Transverse colon (tissue), 4 donors: ENCODE measurements at regions not wholly inside any gene's neighbourhood (a gene's known extent, or its start where the extent isn't known, plus 50 kb on each side); places are given as distances from the start of the nearest gene placed in this dataset.

ENCODE experiments used
- DNase-seq: peaks from one replicate; pipeline ENCODE4 v3.0.0-alpha.2; 2019
- H3K27ac ChIP-seq, 4 donors: fragments of 200-600 bp; sonication (generic); 2 replicates each; pipeline ENCODE4 v1.5.1; 2016 to 2018; ENCODE audit warnings: inconsistent platforms in 4 of 4
- H3K27me3 ChIP-seq: fragments of 200-600 bp; sonication (generic); 2 replicates; pipeline ENCODE4 v1.5.1; 2017; ENCODE audit warnings: inconsistent platforms
- H3K36me3 ChIP-seq, 4 donors: fragments of 200-600 bp; sonication (generic); 2 replicates each; pipeline ENCODE4 v1.5.1; 2017 to 2019; ENCODE audit warnings: inconsistent platforms in 4 of 4
- H3K4me1 ChIP-seq, 4 donors: fragments of 200-600 bp; sonication (generic); 2 replicates each; pipeline ENCODE4 v1.5.1; 2017 to 2020; ENCODE audit warnings: inconsistent platforms in 4 of 4
- H3K4me3 ChIP-seq, 4 donors: fragments of 200-600 bp; sonication (generic); 1 replicate in 1 of 4; 2 replicates in 3 of 4; pipeline versions ENCODE4 v1.5.1 to v1.6.1; 2017 to 2019; ENCODE audit warnings: inconsistent platforms in 4 of 4
- H3K9me3 ChIP-seq, 2 donors: fragments of 200-600 bp; sonication (generic); 2 replicates each; pipeline ENCODE4 v1.5.1; 2017 to 2019; ENCODE audit warnings: inconsistent platforms in 2 of 2
- CTCF ChIP-seq, 5 experiments: fragments of 200-600 bp in 3 of 5; fragments of 450-650 bp in 2 of 5; sonication (generic) in 3 of 5; IDR thresholded peaks; 1 replicate in 2 of 5; 2 replicates in 3 of 5; pipeline ENCODE4 v1.5.1; 2016 to 2017; ENCODE audit warnings: antibody characterized with exemption in 5 of 5, inconsistent platforms in 3 of 5, mild to moderate bottlenecking in 2 of 5, moderate library complexity in 1 of 5
- EP300 ChIP-seq: sonication (generic); formaldehyde crosslinking; IDR thresholded peaks from one replicate; pipeline ENCODE4 v1.6.1; 2017; ENCODE audit warnings: antibody characterized with exemption, low read depth
- POLR2A ChIP-seq: fragments of 450-650 bp; IDR thresholded peaks from one replicate; pipeline ENCODE4 v1.6.1; 2016; ENCODE audit warnings: antibody characterized with exemption, mild to moderate bottlenecking, moderate library complexity
- POLR2AphosphoS5 ChIP-seq, 3 donors: sonication (generic); formaldehyde crosslinking; IDR thresholded peaks; one replicate each; pipeline ENCODE4 v1.6.1; 2016; ENCODE audit warnings: antibody characterized with exemption in 3 of 3
- WGBS, 2 donors: methylation state at CpG; one replicate each; pipeline ENCODE4 v1.1.5; 2018; ENCODE audit warnings: low coverage in 1 of 2; 5-methylcytosine and 5-hydroxymethylcytosine counted together
- in situ Hi-C, 4 donors: fragments of 200-750 bp; cut with MboI; loops; one replicate each; pipeline versions ENCODE4 v1.15.0 to v1.15.1; 2017; ENCODE audit warnings: low sequenced_read_pairs in 3 of 4, low pct_ligation_motif_present in 1 of 4, low pct_unique_long_range_greater_than_20kb in 1 of 4
- intact Hi-C: fragments of 100-400 bp; cut with DNase I; formaldehyde crosslinking; loops from one replicate; pipeline ENCODE4 v1.15.1; 2023; ENCODE audit warnings: low total_unique reads

GRCh38 chr12:43109631-43110345 is 442.2 kb downstream of the ADAMTS20 start:
- Histone ChIP-seq H3K4me1 (no peaks in the 10 kb centered on the region), H3K27me3 (no peaks in the 10 kb centered on the region), H3K27ac (no peak overlapping the region), H3K9me3 (no peaks in the 10 kb centered on the region), H3K4me3 (no peak overlapping the region), H3K36me3 (no peaks in the 10 kb centered on the region)
- WGBS, 2 donors, result 62 to 82% methylated on average over 2 of the region's 2 CpGs
- no peak for DNase-seq
- intact Hi-C loops (loop anchor here (1.0 kb wide), 1 partner anchor 12 kb away; no protein-coding TSS in a partner anchor), in situ Hi-C loops (no loop called here)
- no peak for TF ChIP-seq EP300
- TF ChIP-seq POLR2AphosphoS5 (IDR thresholded peaks at IDR 0.05), result no peak
- TF ChIP-seq POLR2A, result no peak
- TF ChIP-seq CTCF (IDR thresholded peaks at IDR 0.05), result no peak

- Histone ChIP-seq H3K27me3 (no peaks in the 10 kb centered on the region), H3K9me3 (no peaks in the 10 kb centered on the region), H3K4me3 (no peak overlapping the region), H3K36me3 (no peaks in the 10 kb centered on the region), H3K4me1 (no peaks in the 10 kb centered on the region), H3K27ac (no peak overlapping the region)
- 58 to 72% methylated on average over 3 of the region's 3 CpGs for WGBS, 2 donors
- intact Hi-C loops, result loop anchor here (1.0 kb wide), 1 partner anchor 13 kb away; no protein-coding TSS in a partner anchor
- no peak for TF ChIP-seq CTCF (IDR thresholded peaks at IDR 0.05)
- TF ChIP-seq POLR2A, result no peak
- no peak for TF ChIP-seq POLR2AphosphoS5 (IDR thresholded peaks at IDR 0.05)
- TF ChIP-seq EP300, result no peak
- no peak for DNase-seq
- in situ Hi-C loops, result no loop called here
Observed at GRCh38 chr12:43108656-43109055, 443.3 kb downstream of the ADAMTS20 start.

- intact Hi-C loops (no loop called here), in situ Hi-C loops (no loop called here)
- Histone ChIP-seq H3K36me3 (no peaks in the 10 kb centered on the region), H3K9me3 (no peaks in the 10 kb centered on the region), H3K4me3 (no peak overlapping the region), H3K27me3 (no peaks in the 10 kb centered on the region), H3K27ac (no peak overlapping the region), H3K4me1 (no peaks in the 10 kb centered on the region)
- DNase-seq, result no peak
- WGBS, 2 donors, result 64 to 69% methylated on average over 2 of the region's 2 CpGs
- TF ChIP-seq CTCF (IDR thresholded peaks at IDR 0.05), result no peak
- TF ChIP-seq POLR2AphosphoS5 (IDR thresholded peaks at IDR 0.05), result no peak
- TF ChIP-seq EP300, result no peak
- TF ChIP-seq POLR2A, result no peak
Observed at GRCh38 chr12:43107026-43107775, 444.8 kb downstream of the ADAMTS20 start.

GRCh38 chr12:43106355-43106754 is 445.6 kb downstream of the ADAMTS20 start:
- in situ Hi-C loops (no loop called here), intact Hi-C loops (no loop called here)
- no peak for DNase-seq
- Histone ChIP-seq H3K4me3 (no peak overlapping the region), H3K27me3 (no peaks in the 10 kb centered on the region), H3K36me3 (no peaks in the 10 kb centered on the region), H3K4me1 (no peaks in the 10 kb centered on the region), H3K9me3 (no peaks in the 10 kb centered on the region), H3K27ac (no peak overlapping the region)
- WGBS, 2 donors, result 49 to 50% methylated on average over 3 of the region's 3 CpGs
- TF ChIP-seq CTCF (IDR thresholded peaks at IDR 0.05), result no peak
- no peak for TF ChIP-seq POLR2A
- TF ChIP-seq EP300, result no peak
- TF ChIP-seq POLR2AphosphoS5 (IDR thresholded peaks at IDR 0.05), result no peak
